CD4-positive, alpha-beta T cell treated with Interleukin-15 for 4 hours (primary cell): ENCODE measurements at regions not wholly inside any gene's neighbourhood (a gene's known extent, or its start where the extent isn't known, plus 50 kb on each side); places are given as distances from the start of the nearest gene placed in this dataset.

Experiments
- DNase-seq: peaks from one replicate; pipeline ENCODE4 v3.0.0-alpha.2; 2020; ENCODE audit warnings: low spot score

DNA sequence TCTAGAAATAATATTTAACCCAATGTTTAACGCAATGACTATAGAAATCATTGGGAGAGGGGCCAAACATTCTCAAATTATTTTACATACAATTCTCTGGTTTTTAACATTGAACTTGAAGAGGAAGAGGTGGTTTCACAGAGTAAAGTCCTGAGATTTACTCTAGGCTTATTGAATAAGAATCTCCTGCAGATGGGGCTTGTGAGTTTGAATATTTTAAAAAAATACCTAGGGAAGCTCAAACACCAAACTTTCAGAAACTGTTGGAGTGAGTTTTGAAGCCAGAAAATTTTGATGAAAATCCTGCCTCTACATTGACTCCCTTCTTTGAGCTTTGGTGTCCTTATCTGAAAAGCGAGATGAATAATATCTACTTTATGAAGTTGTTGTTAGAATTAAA lies 906.6 kb downstream of the TUSC7 start:
- DNase-seq: no peak

DNA sequence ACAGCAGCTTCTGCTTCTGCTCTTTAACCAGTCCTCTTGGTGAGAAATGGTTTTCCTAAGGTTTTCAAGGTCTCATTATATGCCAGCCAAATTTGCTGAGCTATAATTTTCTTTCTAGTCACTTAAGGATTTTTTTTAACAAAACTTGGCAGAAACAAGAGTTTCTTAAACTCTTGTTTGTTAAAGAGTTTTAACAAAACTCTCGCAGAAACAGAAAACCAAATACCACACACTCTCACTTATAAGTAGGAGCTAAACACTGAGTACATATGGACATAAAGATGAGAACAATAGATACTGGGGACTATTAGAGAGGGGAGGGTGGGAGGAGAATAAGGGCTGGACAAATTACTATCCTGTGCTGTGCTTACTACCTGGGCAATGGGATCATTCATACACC lies 908.3 kb downstream of the TUSC7 start:
- no peak for DNase-seq

DNA sequence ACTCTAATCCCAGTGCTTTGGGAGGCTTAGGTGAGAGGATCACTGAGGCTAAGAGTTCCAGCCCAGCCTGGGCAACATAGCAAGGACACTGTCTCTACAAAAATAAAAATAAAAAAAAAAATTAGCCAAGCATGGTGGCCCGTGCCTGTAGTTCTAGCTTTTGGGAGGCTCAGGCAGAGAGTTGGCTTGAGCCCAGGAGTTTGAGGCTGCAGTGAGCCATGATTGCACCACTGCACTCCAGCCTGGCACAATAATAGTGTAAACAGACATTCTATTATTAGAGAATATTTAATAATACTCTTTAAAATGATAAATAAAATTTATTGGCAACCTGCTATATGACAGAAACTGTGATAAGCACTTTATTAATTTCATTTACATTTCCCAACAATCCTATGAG lies 908.9 kb downstream of the TUSC7 start:
- no peak for DNase-seq

DNA sequence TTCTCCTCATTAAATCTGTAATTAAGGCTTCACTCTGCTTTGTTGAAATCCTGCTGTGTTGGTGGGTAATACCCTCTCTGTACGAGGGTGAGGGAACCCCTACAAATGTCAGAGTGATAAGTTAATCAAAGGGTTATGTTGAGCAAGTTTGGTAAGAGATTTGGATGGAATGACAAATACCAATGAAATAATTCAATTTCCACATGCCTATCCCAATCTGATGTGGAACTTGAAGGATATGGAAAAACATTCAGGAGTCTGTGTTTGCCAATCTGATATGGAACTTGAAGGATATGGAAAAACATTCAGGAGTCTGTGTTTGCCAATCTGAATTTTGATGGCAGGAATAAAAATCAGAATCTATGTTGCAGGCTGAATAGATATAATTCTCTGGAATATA lies 910.2 kb downstream of the TUSC7 start:
- DNase-seq: no peak

DNA sequence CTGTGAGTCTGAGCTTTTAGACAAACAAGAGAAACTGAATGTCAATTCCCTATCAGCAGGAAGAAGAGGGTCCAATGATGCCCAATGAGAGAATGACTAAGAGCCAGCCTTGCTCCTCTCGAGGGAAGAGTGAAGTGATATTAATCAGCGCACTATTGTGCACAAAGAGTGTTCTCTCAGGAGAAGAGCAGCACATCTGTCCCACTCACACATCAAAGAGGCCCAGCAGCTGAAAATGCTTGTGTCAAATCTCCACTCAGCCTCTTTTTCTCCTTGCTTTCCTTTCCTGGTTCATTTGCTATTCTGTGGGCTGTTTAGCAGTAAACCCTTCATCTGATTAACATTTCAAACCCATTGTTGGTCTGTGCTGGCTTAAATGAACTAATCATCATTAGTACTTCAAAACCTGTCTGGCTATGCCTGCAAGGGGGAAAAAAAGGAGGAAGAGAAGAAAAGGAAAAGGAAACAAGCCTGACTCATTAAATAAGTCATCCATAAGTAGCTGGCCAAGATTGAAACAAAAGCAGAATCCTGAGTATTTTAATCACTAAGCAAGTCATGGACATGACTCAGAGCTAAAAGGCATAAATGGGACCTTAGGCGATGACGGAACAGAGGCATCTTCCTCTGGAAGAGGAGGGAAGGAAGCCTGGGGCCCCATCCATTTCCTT lies 912.7 kb downstream of the TUSC7 start:
- no peak for DNase-seq

DNA sequence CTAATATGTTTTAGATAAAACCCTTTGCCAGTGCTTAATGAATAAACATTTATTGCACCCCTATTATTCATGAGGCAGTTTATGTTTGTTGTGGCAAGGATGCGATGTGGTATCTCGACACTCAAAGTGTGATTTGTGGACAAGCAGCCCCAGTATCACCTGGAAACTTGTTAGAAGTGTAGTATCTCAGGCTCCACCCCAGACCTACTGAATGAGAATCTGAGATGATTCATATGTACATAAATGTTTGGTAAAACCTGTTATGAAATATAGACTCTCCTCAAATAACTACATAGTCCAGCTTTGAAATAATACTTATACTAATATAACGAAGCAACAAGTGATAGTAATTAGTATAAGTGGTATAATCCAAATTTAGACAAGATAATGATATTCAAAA lies 914.8 kb downstream of the TUSC7 start:
- no peak for DNase-seq

DNA sequence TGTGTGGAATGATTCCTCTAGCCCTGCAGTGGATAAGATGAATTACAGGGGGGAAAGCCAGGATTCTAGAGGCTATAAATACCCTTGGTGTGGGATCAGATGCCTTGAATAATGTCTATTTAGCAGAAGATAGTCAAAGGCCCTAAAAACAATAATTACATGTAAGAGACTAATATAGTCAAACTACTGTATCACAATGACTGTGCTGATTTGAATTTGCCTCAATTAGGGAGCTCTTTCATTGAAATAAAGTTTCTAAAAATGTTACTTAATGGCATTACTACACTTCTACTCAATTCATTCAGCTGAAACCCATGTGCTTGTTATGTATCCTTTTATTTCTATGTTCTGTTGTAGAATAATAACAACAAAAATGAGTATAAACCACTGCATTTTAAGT lies 915.6 kb downstream of the TUSC7 start:
- DNase-seq: no peak

GRCh38 chr3:117626577-117626976 lies 917.0 kb downstream of the TUSC7 start:
- no peak for DNase-seq

DNA sequence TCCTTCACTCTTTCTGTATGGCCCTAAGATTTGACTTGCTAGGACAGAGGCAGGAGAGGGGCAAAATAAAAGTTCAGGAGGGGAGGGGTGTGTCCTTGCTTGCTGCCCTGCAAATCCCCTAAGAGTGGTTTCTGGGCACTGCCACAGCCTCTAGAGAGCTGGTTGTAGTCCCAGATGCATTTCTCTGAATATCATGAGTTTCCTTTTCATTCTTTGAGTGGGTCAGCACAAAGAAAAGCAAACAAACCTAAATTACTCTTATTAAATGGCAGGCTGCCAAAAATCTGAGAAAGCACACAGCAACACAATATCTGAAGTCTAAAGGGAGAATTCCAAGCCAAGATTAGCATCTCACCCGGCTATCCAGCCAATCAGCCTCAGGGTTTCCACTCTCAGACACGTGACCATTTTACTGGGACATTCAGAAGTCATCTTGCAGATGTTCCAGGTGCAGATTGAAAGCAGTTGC lies 919.3 kb downstream of the TUSC7 start:
- no peak for DNase-seq

GRCh38 chr3:117629505-117629904 lies 919.9 kb downstream of the TUSC7 start:
- DNase-seq: no peak

DNA sequence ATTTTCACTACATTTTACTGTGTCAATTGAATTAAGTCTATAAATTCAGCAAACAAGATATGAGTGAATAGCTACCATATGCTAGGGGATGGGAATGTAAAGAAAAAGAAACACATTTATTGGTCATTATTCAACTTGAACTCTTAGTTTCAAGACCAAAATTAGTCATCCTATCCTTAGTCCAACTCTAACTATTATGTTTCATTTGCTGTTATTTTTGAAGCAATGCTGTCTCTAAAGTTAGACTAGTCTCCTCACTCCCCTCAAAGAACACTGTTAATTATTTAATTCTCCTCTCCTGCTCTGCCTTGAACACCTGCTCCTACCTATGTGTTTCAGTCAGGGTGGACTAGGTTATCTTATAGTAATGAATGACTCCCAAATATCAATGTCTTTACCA lies 920.9 kb downstream of the TUSC7 start:
- no peak for DNase-seq

DNA sequence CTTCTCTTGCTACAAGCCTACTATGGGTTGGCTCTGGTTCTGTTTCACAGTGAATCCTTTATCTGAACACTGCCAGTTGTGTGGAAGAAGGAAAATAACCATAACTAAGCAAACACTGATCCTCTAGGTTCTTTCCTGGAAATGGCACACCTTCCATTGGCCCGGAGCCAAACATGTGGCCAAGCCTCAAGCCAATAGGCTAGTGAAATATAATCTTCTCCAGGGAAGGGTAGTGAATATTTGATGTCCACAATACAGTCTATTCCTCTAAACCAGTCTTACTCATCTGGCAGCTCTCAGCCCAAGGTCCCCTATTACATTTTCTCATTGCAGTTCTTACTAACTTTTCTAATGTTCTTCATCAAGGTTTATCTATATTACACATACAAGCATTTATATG lies 921.3 kb downstream of the TUSC7 start:
- no peak for DNase-seq

DNA sequence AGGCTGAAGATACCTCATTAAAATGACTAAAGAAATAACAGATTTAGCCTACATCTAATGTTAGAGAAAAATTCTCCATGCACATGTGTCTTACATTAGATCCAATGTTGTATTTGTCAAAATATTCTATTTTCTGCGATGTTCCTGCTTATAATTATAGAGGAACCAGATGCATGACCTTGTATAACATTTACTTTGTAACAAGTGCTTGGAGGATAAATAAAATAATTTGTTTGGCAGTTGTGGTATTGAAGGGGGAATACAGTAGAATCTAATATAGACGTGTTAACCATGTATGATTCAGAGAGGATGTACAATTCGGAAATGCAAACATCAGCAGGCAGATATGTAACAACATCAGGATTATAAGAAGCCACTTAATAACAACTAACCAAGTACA lies 922.2 kb downstream of the TUSC7 start:
- no peak for DNase-seq

GRCh38 chr3:117632191-117632590 lies 922.6 kb downstream of the TUSC7 start:
- no peak for DNase-seq

DNA sequence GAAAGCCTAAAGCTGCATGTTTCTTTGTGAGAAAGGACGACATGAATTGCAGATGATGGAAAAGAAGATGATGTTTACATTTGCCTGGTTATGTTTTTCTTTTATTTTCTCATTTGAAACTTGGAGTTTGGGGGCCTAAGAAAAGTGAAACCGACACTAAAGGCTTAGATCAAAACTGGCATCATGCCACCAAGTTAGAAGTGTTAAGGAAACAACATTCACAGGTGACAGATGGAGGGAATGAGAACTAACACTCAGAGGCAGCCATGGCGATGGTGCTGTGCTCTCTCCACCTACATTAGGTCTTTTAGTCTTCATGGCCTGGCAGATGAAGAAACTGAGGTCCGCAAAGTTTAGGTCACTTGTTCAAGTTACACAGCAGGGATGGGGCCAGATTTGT lies 923.6 kb downstream of the TUSC7 start:
- no peak for DNase-seq

GRCh38 chr3:117637666-117638065 lies 928.1 kb downstream of the TUSC7 start:
- DNase-seq: no peak

- no peak for DNase-seq
These were observed 934.6 kb downstream of the TUSC7 start for GRCh38 chr3:117644203-117644602.

DNA sequence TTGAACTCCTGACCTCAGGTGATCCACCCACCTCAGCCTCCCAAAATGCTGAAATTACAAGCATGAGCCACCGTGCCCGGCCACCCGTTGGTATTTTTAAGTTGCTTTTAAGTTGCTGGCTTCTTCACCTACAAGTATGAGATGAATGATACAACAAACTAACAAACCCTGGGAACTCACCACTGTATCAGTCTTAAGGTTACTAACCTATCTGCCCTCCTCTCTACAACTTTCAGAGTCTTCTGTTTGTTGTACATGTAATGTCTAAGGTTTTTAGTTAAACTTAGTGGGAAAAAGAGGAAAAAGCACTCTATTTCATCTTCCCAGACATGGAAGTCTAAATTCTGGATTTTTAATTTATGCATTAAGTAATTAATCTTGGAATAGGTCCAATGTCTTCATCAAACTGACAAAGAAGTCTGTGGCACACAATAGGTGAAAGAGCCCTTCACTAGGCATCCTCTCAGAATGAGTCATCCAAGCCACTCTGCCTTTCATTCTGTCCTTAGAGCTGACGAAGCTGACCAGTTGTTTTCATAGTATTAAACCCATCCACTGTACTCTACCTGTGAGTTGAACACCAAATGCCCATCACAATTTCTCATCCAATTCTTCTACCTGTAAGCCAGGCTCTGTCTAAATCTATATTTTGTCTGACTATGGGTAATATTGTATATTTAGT lies 936.1 kb downstream of the TUSC7 start:
- no peak for DNase-seq

DNA sequence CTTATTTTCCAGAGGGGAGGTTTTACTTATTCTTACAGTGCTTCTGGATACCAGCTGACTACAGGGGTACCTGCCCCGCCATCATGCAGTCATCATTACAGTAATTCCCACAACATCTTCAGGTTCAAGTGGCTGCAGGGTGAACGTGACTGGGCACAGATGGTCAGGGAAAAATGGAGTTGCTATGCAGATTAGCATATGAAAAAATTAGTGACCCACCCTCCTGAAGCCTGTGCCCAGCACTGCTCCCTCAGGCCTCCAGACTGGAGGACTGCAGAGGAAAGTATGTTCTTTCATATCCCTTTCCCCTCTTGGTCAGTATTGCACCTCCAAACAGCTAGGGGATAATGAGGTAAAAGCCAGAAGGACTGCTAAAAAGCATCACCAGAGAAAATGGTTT lies 937.9 kb downstream of the TUSC7 start:
- no peak for DNase-seq

DNA sequence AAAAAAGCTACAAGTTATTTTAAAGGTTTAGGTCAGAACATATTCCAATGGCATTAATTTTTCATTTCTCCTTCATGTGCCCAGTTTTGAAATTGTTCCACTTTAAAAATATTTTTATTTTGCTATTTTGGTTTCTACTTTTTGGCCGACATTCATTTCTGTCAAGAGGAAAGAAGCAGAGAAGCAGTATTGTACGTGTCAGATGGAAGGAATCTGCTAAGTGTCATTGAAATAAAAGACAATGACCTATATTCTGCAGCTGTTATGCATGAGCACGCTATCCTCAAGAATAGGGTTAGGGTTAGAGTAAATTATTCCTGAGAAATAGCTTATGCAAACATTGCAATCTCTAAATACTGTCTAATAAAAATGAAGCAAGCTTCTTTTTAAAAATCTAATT lies 941.7 kb downstream of the TUSC7 start:
- no peak for DNase-seq

DNA sequence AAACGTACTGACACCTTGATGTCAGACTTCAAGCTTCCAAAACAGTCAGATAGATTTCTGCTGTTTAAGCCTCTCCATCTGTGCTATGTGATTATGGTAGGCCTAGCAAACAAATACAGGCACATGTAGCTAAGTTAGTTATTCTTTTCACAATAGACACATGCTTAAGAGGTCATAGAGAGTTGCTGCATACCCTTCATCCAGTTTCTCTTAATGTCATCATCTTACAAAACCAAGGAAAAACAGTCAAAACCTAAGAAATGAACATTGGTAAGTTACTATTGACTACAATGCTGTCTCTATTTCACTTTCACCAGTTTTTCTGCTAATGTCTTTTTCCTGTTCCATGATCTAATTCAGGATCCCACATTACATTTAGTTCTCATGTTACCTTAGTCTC lies 946.8 kb downstream of the TUSC7 start:
- DNase-seq: no peak

DNA sequence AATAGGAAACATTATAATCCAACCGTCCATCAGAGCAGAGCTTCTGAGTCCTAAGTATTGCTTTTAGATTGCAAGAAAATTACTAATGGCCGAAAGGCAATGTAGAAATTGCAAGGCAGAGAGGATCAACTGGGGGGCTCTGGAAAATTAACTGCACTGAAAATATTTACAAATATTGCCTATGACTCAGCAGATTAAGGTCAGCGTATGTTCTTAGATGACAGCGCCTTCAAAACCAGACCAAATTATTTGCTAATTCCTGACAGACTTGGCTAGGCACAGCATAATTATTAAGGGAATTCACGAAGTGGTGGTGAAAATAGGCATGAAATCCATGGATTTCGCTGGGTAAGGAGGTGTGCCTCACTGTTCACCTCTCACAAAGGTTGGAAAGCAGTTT lies 947.7 kb downstream of the TUSC7 start:
- no peak for DNase-seq

GRCh38 chr3:117660941-117661817 lies 951.6 kb downstream of the TUSC7 start:
- no peak for DNase-seq
